Epithelial cell of esophagus (primary cell): ENCODE measurements at regions not wholly inside any gene's neighbourhood (a gene's known extent, or its start where the extent isn't known, plus 50 kb on each side); places are given as distances from the start of the nearest gene placed in this dataset.
A peak's percentile ranks its signal among the peaks of the same experiment; 100 is the strongest.

ENCODE experiments used
- DNase-seq: peaks from one replicate; pipeline ENCODE4 v3.0.0; 2010; ENCODE audit warnings: low read depth
- H3K4me3 ChIP-seq: 2 replicates; pipeline ENCODE4 v1.5.1; 2011; ENCODE audit warnings: mild to moderate bottlenecking, low read length, control low read depth
- CTCF ChIP-seq: IDR thresholded peaks from 2 replicates; pipeline ENCODE4 v1.5.1; 2011; ENCODE audit warnings: low read depth, mild to moderate bottlenecking, low read length, control low read depth, inconsistent platforms; ENCODE audit not compliant: insufficient read depth; ENCODE audit errors: missing control alignments

- TF ChIP-seq CTCF, result no peak
- DNase-seq, result no peak
Measured at GRCh38 chr6:106880952-106881351, 93.6 kb downstream of the CD24 start.

GRCh38 chr6:106875782-106876321 lies 98.7 kb downstream of the CD24 start:
- TF ChIP-seq CTCF, result no peak
- H3K4me3 ChIP-seq, result no peak overlapping the region
- no peak for DNase-seq

More at GRCh38 chr6:106880952-106881351, 93.6 kb downstream of the CD24 start:
- no peak overlapping the region for H3K4me3 ChIP-seq

GRCh38 chr6:106874481-106874880 lies 100.0 kb downstream of the CD24 start:
- TF ChIP-seq CTCF, result no peak
- H3K4me3 ChIP-seq, result no peak overlapping the region
- DNase-seq, result peak; percentile 54

GRCh38 chr6:106872049-106872448 lies 102.5 kb downstream of the CD24 start:
- no peak overlapping the region for H3K4me3 ChIP-seq
- peak; percentile 83 for DNase-seq
- no peak for TF ChIP-seq CTCF

GRCh38 chr6:106870824-106871717 lies 103.5 kb downstream of the CD24 start:
- no peak overlapping the region for H3K4me3 ChIP-seq
- TF ChIP-seq CTCF, result no peak
- DNase-seq, result peak; percentile 42

GRCh38 chr6:106870069-106870468 lies 104.5 kb downstream of the CD24 start:
- DNase-seq, result peak; percentile 94
- H3K4me3 ChIP-seq, result no peak overlapping the region
- TF ChIP-seq CTCF, result no peak
